Left ventricle myocardium inferior (tissue), 1 donor: ENCODE measurements at regions not wholly inside any gene's neighbourhood (a gene's known extent, or its start where the extent isn't known, plus 50 kb on each side); places are given as distances from the start of the nearest gene placed in this dataset.
"Not testable (repeated sequence)": the region's sequence is repeated elsewhere in the genome, so short reads cannot be mapped to it uniquely, and the experiment has no call there.

Experiments
- DNase-seq: peaks from one replicate; pipeline ENCODE4 v3.0.0-alpha.2; 2020
- H3K27ac ChIP-seq: fragments of 200-600 bp; replicated peaks from 2 replicates; pipeline ENCODE4 v1.8.0; 2021
- H3K27me3 ChIP-seq: fragments of 200-600 bp; 2 replicates; pipeline ENCODE4 v1.8.0; 2021; ENCODE audit warnings: low read depth
- H3K36me3 ChIP-seq: fragments of 200-600 bp; 2 replicates; pipeline ENCODE4 v1.8.0; 2021
- H3K4me1 ChIP-seq: fragments of 200-600 bp; 2 replicates; pipeline ENCODE4 v1.8.0; 2021
- H3K4me3 ChIP-seq: fragments of 200-600 bp; 2 replicates; pipeline ENCODE4 v1.8.0; 2021; ENCODE audit warnings: mild to moderate bottlenecking, moderate library complexity
- H3K9me3 ChIP-seq: fragments of 200-600 bp; replicated peaks from 2 replicates; pipeline ENCODE4 v1.8.0; 2021
- CTCF ChIP-seq: fragments of 200-600 bp; IDR thresholded peaks from 2 replicates; pipeline ENCODE4 v1.8.0; 2021; ENCODE audit warnings: antibody characterized with exemption, mild to moderate bottlenecking, borderline replicate concordance
- intact Hi-C: fragments of 100-400 bp; cut with micrococcal nuclease; formaldehyde crosslinking; loops from one replicate; pipeline ENCODE4 v1.11.0; 2022
- donor health status: DM: no; HTN: yes; CAD: no; lungs with severe emphysema.

- intact Hi-C loops, result no loop called here
- H3K9me3 ChIP-seq, result no peaks in the 10 kb centered on the region
- DNase-seq, result peak; percentile 11
- no peak overlapping the region for H3K4me3 ChIP-seq
- TF ChIP-seq CTCF, result no peak
- no peaks in the 10 kb centered on the region for H3K27me3 ChIP-seq
- H3K4me1 ChIP-seq, result peaks cover 8% of the 10 kb centered on the region
- H3K27ac ChIP-seq, result no peak overlapping the region
- H3K36me3 ChIP-seq, result no peaks in the 10 kb centered on the region
Observed at GRCh38 chr11:25562417-25562816, 769.5 kb upstream of the ANO3 start.

GRCh38 chr11:25565846-25566245 is 766.1 kb upstream of the ANO3 start:
- H3K27ac ChIP-seq, result no peak overlapping the region
- no peaks in the 10 kb centered on the region for H3K27me3 ChIP-seq
- H3K36me3 ChIP-seq, result no peaks in the 10 kb centered on the region
- H3K4me3 ChIP-seq, result no peak overlapping the region
- H3K9me3 ChIP-seq, result no peaks in the 10 kb centered on the region
- DNase-seq, result no peak
- intact Hi-C loops, result no loop called here
- peaks cover 8% of the 10 kb centered on the region for H3K4me1 ChIP-seq
- no peak for TF ChIP-seq CTCF

- peak; percentile 23 for DNase-seq
- TF ChIP-seq CTCF, result no peak
- no peaks in the 10 kb centered on the region for H3K27me3 ChIP-seq
- intact Hi-C loops, result no loop called here
- H3K4me1 ChIP-seq, result peaks cover 8% of the 10 kb centered on the region
- H3K9me3 ChIP-seq, result no peaks in the 10 kb centered on the region
- no peak overlapping the region for H3K4me3 ChIP-seq
- H3K36me3 ChIP-seq, result no peaks in the 10 kb centered on the region
- H3K27ac ChIP-seq, result no peak overlapping the region
Observed at GRCh38 chr11:25566298-25567200, 765.4 kb upstream of the ANO3 start.

- DNase-seq, result no peak
- H3K36me3 ChIP-seq, result no peaks in the 10 kb centered on the region
- no peaks in the 10 kb centered on the region for H3K4me1 ChIP-seq
- H3K27me3 ChIP-seq, result no peaks in the 10 kb centered on the region
- intact Hi-C loops, result no loop called here
- no peak overlapping the region for H3K4me3 ChIP-seq
- H3K9me3 ChIP-seq, result no peaks in the 10 kb centered on the region
- no peak for TF ChIP-seq CTCF
- H3K27ac ChIP-seq, result no peak overlapping the region
Observed at GRCh38 chr11:25576320-25576719, 755.6 kb upstream of the ANO3 start.

- intact Hi-C loops, DNase-seq, H3K27ac ChIP-seq, H3K27me3 ChIP-seq, H3K9me3 ChIP-seq, H3K4me3 ChIP-seq, H3K36me3 ChIP-seq, H3K4me1 ChIP-seq: not testable (repeated sequence)
Observed at GRCh38 chr11:25579554-25579953, 752.4 kb upstream of the ANO3 start.

GRCh38 chr11:25583596-25583995 is 748.3 kb upstream of the ANO3 start:
- Histone ChIP-seq H3K9me3 (peaks cover 7% of the 10 kb centered on the region), H3K27me3 (no peaks in the 10 kb centered on the region), H3K27ac (no peak overlapping the region), H3K4me1 (no peaks in the 10 kb centered on the region), H3K4me3 (no peak overlapping the region), H3K36me3 (no peaks in the 10 kb centered on the region)
- DNase-seq, result no peak
- no peak for TF ChIP-seq CTCF
- intact Hi-C loops, result no loop called here
